IMR-90 (cell line): ENCODE measurements at regions not wholly inside any gene's neighbourhood (a gene's known extent, or its start where the extent isn't known, plus 50 kb on each side); places are given as distances from the start of the nearest gene placed in this dataset.

ENCODE experiments used
- ATAC-seq: fragments of 200-7000 bp; cut with Tn5 transposase; 2 replicates; pipeline ENCODE4 v1.9.1; 2020; ENCODE audit warnings: low read depth, mild to moderate bottlenecking, moderate library complexity
- BruUV-seq: library from RNA; stranded (reverse); fragments of 400-500 nt; replicated peaks from 2 replicates; lab custom pipeline; 2021; lab: Mats Ljungman, UMichigan
- CTCF ChIA-PET: fragments of 300-600 bp; formaldehyde crosslinking; extraction: SDS; loops from one replicate; lab custom pipeline; 2021; ENCODE audit warnings: antibody characterized with exemption; lab: Yijun Ruan, JAX
- POLR2A ChIA-PET: fragments of 300-600 bp; sonication (Branson Sonifier 250); formaldehyde crosslinking; loops from one replicate; lab custom pipeline; 2022; ENCODE audit warnings: antibody characterized with exemption; ENCODE audit not compliant: unreplicated experiment; lab: Charles Lee
- DNase-seq: peaks from one replicate; pipeline ENCODE4 v3.0.0; 2013
- H2AFZ ChIP-seq: replicated peaks from 2 replicates; pipeline ENCODE3; 2013; ENCODE audit warnings: low read length, mild to moderate bottlenecking; ENCODE audit not compliant: poor library complexity
- H2AK5ac ChIP-seq: 2 replicates; pipeline ENCODE4 v1.6.1; 2013; ENCODE audit warnings: low read depth, low read length, inconsistent platforms
- H2AK9ac ChIP-seq: replicated peaks from 2 replicates; pipeline ENCODE3; 2013; ENCODE audit warnings: mild to moderate bottlenecking, low read depth, low read length, moderate library complexity; ENCODE audit not compliant: poor library complexity
- H2BK120ac ChIP-seq: 2 replicates; pipeline ENCODE4 v1.6.1; 2013; ENCODE audit warnings: low read depth, low read length, inconsistent platforms
- H2BK15ac ChIP-seq: 3 replicates; pipeline ENCODE4 v1.6.1; 2013; ENCODE audit warnings: low read depth, low read length, inconsistent platforms
- H2BK20ac ChIP-seq: 2 replicates; pipeline ENCODE4 v1.6.1; 2013; ENCODE audit warnings: low read depth, mild to moderate bottlenecking, inconsistent platforms, low read length, moderate library complexity
- H2BK5ac ChIP-seq: 2 replicates; pipeline ENCODE4 v1.6.1; 2013; ENCODE audit warnings: mild to moderate bottlenecking, low read depth, low read length, inconsistent platforms; ENCODE audit not compliant: poor library complexity, severe bottlenecking
- H3K14ac ChIP-seq: replicated peaks from 2 replicates; pipeline ENCODE4 v1.6.1; 2013; ENCODE audit warnings: low read depth, low read length, inconsistent platforms
- H3K18ac ChIP-seq: 2 replicates; pipeline ENCODE4 v1.6.1; 2013; ENCODE audit warnings: low read depth, low read length, control low read depth
- H3K23ac ChIP-seq: 2 replicates; pipeline ENCODE4 v1.6.1; 2013; ENCODE audit warnings: low read depth, low read length, inconsistent platforms
- H3K27ac ChIP-seq: 2 replicates; pipeline ENCODE4 v1.5.1; 2013; ENCODE audit warnings: mild to moderate bottlenecking, control low read depth, low read length; ENCODE audit not compliant: insufficient read depth
- H3K27me3 ChIP-seq: 2 replicates; pipeline ENCODE4 v1.6.1; 2013; ENCODE audit warnings: low read length; ENCODE audit not compliant: control insufficient read depth, insufficient read depth
- H3K36me3 ChIP-seq: 2 replicates; pipeline ENCODE4 v1.6.1; 2013; ENCODE audit warnings: low read length, mixed read lengths; ENCODE audit not compliant: control insufficient read depth, insufficient read depth
- H3K4ac ChIP-seq: 2 replicates; pipeline ENCODE4 v1.6.1; 2013; ENCODE audit warnings: low read depth, low read length, inconsistent platforms
- H3K4me1 ChIP-seq: 2 replicates; pipeline ENCODE4 v1.6.1; 2013; ENCODE audit warnings: low read length, mixed read lengths; ENCODE audit not compliant: control insufficient read depth, insufficient read depth
- H3K4me2 ChIP-seq: 2 replicates; pipeline ENCODE4 v1.6.1; 2013; ENCODE audit warnings: low read depth, mild to moderate bottlenecking, control low read depth, low read length, moderate library complexity
- H3K4me3 ChIP-seq: 2 replicates; pipeline ENCODE4 v1.5.1; 2013; ENCODE audit warnings: low read depth, mild to moderate bottlenecking, control low read depth, low read length, moderate library complexity; ENCODE audit not compliant: insufficient read depth
- H3K56ac ChIP-seq: 2 replicates; pipeline ENCODE4 v1.6.1; 2013; ENCODE audit warnings: low read length, inconsistent platforms; ENCODE audit not compliant: insufficient read depth; ENCODE audit errors: extremely low read depth
- H3K79me1 ChIP-seq, 2 experiments: 2 replicates each; pipeline ENCODE4 v1.6.1; 2013; ENCODE audit warnings: low read length in 2 of 2, inconsistent platforms in 1 of 2, low read depth in 1 of 2
- H3K9ac ChIP-seq: 2 replicates; pipeline ENCODE4 v1.6.1; 2013; ENCODE audit warnings: low read depth, low read length, control low read depth
- H3K9me1 ChIP-seq: 2 replicates; pipeline ENCODE4 v1.6.1; 2013; ENCODE audit warnings: low read length, inconsistent platforms; ENCODE audit not compliant: insufficient read depth
- H3K9me3 ChIP-seq: 2 replicates; pipeline ENCODE4 v1.6.1; 2013; ENCODE audit warnings: low read length; ENCODE audit not compliant: control insufficient read depth, insufficient read depth
- H4K20me1 ChIP-seq: 2 replicates; pipeline ENCODE4 v1.6.1; 2013; ENCODE audit warnings: low read length, inconsistent platforms; ENCODE audit not compliant: insufficient read depth
- H4K5ac ChIP-seq: 2 replicates; pipeline ENCODE4 v1.6.1; 2013; ENCODE audit warnings: mild to moderate bottlenecking, low read depth, low read length, control low read depth
- H4K8ac ChIP-seq, 2 experiments: 2 replicates each; pipeline ENCODE4 v1.6.1; 2013; ENCODE audit warnings: low read depth in 2 of 2, low read length in 2 of 2, control low read depth in 1 of 2, inconsistent platforms in 1 of 2
- H4K91ac ChIP-seq: 2 replicates; pipeline ENCODE4 v1.6.1; 2013; ENCODE audit warnings: low read depth, low read length, inconsistent platforms; ENCODE audit not compliant: insufficient read depth
- POLR2A ChIP-seq: IDR thresholded peaks from 2 replicates; pipeline ENCODE4 v1.6.1; 2012; ENCODE audit warnings: mild to moderate bottlenecking, low read depth, low read length
- RFX5 ChIP-seq: IDR thresholded peaks from 2 replicates; pipeline ENCODE4 v1.8.0; 2012; ENCODE audit warnings: low read depth, mild to moderate bottlenecking, low read length, moderate library complexity
- WGBS, 2 experiments: methylation state at CpG; one replicate each; pipeline versions ENCODE4 v1.1.5 to v1.1.7; 2013; ENCODE audit warnings: missing lambda C conversion rate in 2 of 2; ENCODE audit not compliant: insufficient read length in 1 of 2; ENCODE audit errors: extremely low coverage in 2 of 2; 5-methylcytosine and 5-hydroxymethylcytosine counted together
- dilution Hi-C: fragments of 300-500 bp; cut with HindIII; formaldehyde crosslinking; loops from one replicate; pipeline ENCODE4 v1.14.3; 2018; ENCODE audit warnings: low sequenced_read_pairs; ENCODE audit not compliant: unreplicated experiment
- in situ Hi-C: fragments of 300-500 bp; cut with MboI; formaldehyde crosslinking; loops from 3 replicates; pipeline ENCODE4 v1.14.3; 2019; ENCODE audit warnings: low sequenced_read_pairs, inconsistent platforms, mixed read lengths
- intact Hi-C: fragments of 100-400 bp; cut with micrococcal nuclease; formaldehyde crosslinking; loops from 2 replicates; pipeline ENCODE4 v1.10.0; 2022

GRCh38 chr20:24207803-24208300 lies 219.3 kb upstream of the GGTLC1 start:
- H4K5ac ChIP-seq = no peak overlapping the region
- no peaks in the 10 kb centered on the region for H3K79me1 ChIP-seq
- H4K91ac ChIP-seq = no peak overlapping the region
- intact Hi-C loops = no loop called here
- peaks cover 4% of the 10 kb centered on the region; the same call in 1 of the 2 replicates for H3K9me3 ChIP-seq
- H3K4me2 ChIP-seq = no peak overlapping the region
- no peak overlapping the region for H3K56ac ChIP-seq
- H3K9me1 ChIP-seq = no peaks in the 10 kb centered on the region
- no peak overlapping the region for H2BK15ac ChIP-seq
- no peak overlapping the region for H3K18ac ChIP-seq
- no peak overlapping the region for H3K14ac ChIP-seq
- H3K4ac ChIP-seq = no peak overlapping the region
- no peak overlapping the region for H3K4me3 ChIP-seq
- ChIA-PET POLR2A (no interaction called here), CTCF (no interaction called here)
- dilution Hi-C loops = no loop called here
- in situ Hi-C loops = no loop called here
- DNase-seq = no peak
- H3K27me3 ChIP-seq = no peaks in the 10 kb centered on the region
- H4K8ac ChIP-seq = no peak overlapping the region
- no peak overlapping the region for H2AK5ac ChIP-seq
- H4K20me1 ChIP-seq = no peaks in the 10 kb centered on the region; the same call in 1 of the 2 replicates
- 100% methylated on average over 2 of the region's 26 CpGs; no CpG with 5 or more reads in 1 of the 2 experiments for WGBS, 2 experiments
- no peak overlapping the region for H2AK9ac ChIP-seq
- BruUV-seq = no TSS peak
- no peaks in the 10 kb centered on the region for H3K36me3 ChIP-seq
- H3K9ac ChIP-seq = no peak overlapping the region
- no peak overlapping the region for H2AFZ ChIP-seq
- TF ChIP-seq POLR2A (no peak), RFX5 (no peak)
- no peak overlapping the region for H2BK20ac ChIP-seq
- H3K27ac ChIP-seq = no peak overlapping the region
- no peak overlapping the region for H3K23ac ChIP-seq
- H2BK120ac ChIP-seq = no peak overlapping the region
- no peak overlapping the region for H2BK5ac ChIP-seq
- H3K4me1 ChIP-seq = no peaks in the 10 kb centered on the region
- ATAC-seq = no peak
